SK-N-SH treated with all-trans-retinoic acid at 6 μM for 48 hours (cell line): ENCODE measurements at regions not wholly inside any gene's neighbourhood (a gene's known extent, or its start where the extent isn't known, plus 50 kb on each side); places are given as distances from the start of the nearest gene placed in this dataset.

Experiments used
- ARNTL ChIP-seq: fragments of 450-650 bp; formaldehyde crosslinking; IDR thresholded peaks from 2 replicates; pipeline ENCODE4 v1.5.0; 2020; ENCODE audit warnings: low read depth, mild to moderate bottlenecking, moderate library complexity, borderline replicate concordance
- BACH2 ChIP-seq: fragments of 250-450 bp; sonication (Bioruptor Pico); IDR thresholded peaks from 2 replicates; pipeline ENCODE4 v1.9.0; 2021; ENCODE audit warnings: mild to moderate bottlenecking, borderline replicate concordance
- CSRNP3 ChIP-seq: fragments of 250-450 bp; sonication (Bioruptor Pico); IDR thresholded peaks from 2 replicates; pipeline ENCODE4 v1.5.1; 2021; ENCODE audit warnings: mild to moderate bottlenecking, moderate library complexity
- OSR1 ChIP-seq: fragments of 250-450 bp; sonication (Bioruptor Pico); IDR thresholded peaks from 2 replicates; pipeline ENCODE4 v1.8.0; 2022; ENCODE audit warnings: moderate library complexity, mild to moderate bottlenecking, inconsistent platforms
- TSHZ2 ChIP-seq: fragments of 250-450 bp; sonication (Bioruptor Pico); IDR thresholded peaks from 2 replicates; pipeline ENCODE4 v1.5.0; 2020; ENCODE audit warnings: mild to moderate bottlenecking, moderate library complexity
- ZFP3 ChIP-seq: fragments of 250-450 bp; sonication (Bioruptor Pico); IDR thresholded peaks from 2 replicates; pipeline ENCODE4 v1.5.0; 2020; ENCODE audit warnings: mild to moderate bottlenecking, moderate library complexity
- ZNF8 ChIP-seq: fragments of 450-650 bp; formaldehyde crosslinking; IDR thresholded peaks from 2 replicates; pipeline ENCODE4 v1.5.0; 2020; ENCODE audit warnings: mild to moderate bottlenecking, moderate library complexity

GRCh38 chr6:169853196-169854082, 102.0 kb downstream of the ERMARD start:
- TF ChIP-seq ARNTL (CRISPR knock-in tag) (no peak), ZFP3 (CRISPR knock-in tag) (no peak), OSR1 (no peak), TSHZ2 (CRISPR knock-in tag) (no peak), BACH2 (CRISPR knock-in tag) (no peak), CSRNP3 (no peak), ZNF8 (CRISPR knock-in tag) (no peak)
